ENCODE measurements at regions not wholly inside any gene's neighbourhood (a gene's known extent, or its start where the extent isn't known, plus 50 kb on each side); places are given as distances from the start of the nearest gene placed in this dataset.
"Not testable (repeated sequence)": the region's sequence is repeated elsewhere in the genome, so short reads cannot be mapped to it uniquely, and the experiment has no call there.

DNA sequence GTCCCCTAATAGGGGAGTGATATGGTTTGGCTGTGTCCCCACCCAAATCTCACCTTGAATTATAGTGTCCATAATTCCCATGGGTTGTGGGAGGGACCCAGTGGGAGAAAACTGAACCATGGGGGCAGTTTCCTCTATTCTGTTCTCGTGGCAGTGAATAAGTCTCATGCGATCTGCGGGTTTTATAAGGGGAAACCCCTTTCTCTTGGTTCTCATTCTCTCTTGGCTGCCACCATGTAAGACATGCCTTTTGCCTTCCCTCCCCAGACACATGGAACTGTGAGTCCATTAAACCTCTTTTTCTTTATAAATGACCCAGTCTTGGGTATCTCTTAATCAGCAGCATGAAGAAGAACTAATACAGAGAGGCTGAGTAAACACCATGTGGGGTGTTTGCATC, 156.0 kb downstream of the NPIPB11 start:
- DNase-seq (ENCODE audit: insufficient read length); FAIRE-seq: not testable (repeated sequence)

DNA sequence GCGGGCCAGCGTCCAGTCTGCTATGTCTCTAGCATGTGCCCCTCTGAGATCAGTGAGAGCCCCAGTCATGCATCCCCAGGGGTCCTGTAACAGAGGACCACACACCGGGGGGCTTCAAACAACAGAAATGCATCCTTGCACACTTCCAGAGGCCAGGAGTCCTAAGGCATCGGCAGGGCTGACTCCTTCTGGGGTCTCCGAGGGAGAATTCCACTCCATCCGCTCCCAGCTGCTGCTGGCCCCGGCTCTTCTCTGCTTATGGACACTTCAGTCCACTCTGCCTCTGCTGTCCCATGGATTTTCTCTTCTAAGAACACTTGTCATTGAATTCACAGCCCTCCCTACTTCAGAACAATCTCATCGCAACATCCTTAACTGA, 157.6 kb downstream of the NPIPB11 start:
- not testable (repeated sequence) for FAIRE-seq; DNase-seq (ENCODE audit: insufficient read length)

DNA sequence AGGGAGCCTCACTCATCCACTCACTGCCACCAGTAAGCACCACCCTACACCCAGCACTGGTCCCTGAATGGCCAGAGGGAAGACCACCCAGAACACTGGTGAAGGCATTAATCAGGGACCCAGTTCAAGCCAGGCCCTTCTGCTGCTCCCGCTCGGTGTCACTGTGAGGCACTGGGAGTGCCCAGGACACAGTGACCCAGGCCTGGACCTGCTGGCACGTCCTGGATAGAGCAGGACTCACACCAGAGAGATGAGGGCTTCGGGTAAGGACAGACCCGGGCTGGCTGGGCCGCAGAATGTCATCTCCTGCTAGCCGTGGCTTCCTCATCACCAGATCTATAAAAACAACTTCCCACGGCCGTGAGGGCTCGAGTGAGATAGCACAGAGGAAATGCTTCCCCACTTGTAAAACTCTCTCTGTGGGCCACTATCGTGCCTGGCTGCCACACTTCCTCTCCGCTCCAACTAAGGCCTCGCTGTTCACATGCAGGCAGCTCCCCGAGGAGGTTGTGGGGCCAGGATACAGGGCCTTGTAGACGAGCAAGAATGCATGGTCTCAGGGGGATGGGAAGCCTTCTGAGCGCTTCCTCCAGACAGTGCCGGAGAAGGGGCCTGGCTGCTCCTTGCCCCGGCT, 158.1 kb downstream of the NPIPB11 start:
- FAIRE-seq; DNase-seq (ENCODE audit: insufficient read length): not testable (repeated sequence)

- DNase-seq (ENCODE audit: insufficient read length); FAIRE-seq: not testable (repeated sequence)
Measured at GRCh38 chr16:29246091-29246490, 160.4 kb downstream of the NPIPB11 start.

- DNase-seq (ENCODE audit: insufficient read length) (no peak), FAIRE-seq (no peak)
- TF ChIP-seq TAF1 (IDR thresholded peaks at IDR 0.05; ENCODE audit: borderline replicate concordance, low read depth, low read length) (no peak), POLR2A (IDR thresholded peaks at IDR 0.05; ENCODE audit: low read depth, low read length) (no peak), POLR2AphosphoS5 (IDR thresholded peaks at IDR 0.05; ENCODE audit: low read depth, low read length) (no peak)
Measured at GRCh38 chr16:29237971-29238370, 168.5 kb downstream of the NPIPB11 start.

DNA sequence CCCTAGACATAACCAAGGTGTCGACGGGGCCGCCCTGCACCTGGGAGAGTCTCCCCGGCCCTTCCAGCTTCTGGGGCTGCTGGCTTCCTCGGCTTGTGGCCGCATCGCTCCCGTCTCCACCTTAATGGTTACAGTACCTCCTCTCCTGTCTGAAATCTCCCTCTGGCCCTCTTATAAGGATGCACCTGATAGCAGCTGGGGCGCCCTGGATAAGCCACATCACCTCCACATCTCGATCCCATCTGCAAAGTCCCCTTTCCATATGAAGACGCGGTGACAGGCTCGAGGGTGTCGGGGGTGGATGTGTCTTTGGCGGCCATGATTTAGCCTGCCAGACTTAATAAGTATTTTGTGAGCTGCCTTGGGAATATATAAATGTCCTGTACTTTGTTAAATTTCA, 169.0 kb downstream of the NPIPB11 start:
- FAIRE-seq; DNase-seq (ENCODE audit: insufficient read length): not testable (repeated sequence)

DNA sequence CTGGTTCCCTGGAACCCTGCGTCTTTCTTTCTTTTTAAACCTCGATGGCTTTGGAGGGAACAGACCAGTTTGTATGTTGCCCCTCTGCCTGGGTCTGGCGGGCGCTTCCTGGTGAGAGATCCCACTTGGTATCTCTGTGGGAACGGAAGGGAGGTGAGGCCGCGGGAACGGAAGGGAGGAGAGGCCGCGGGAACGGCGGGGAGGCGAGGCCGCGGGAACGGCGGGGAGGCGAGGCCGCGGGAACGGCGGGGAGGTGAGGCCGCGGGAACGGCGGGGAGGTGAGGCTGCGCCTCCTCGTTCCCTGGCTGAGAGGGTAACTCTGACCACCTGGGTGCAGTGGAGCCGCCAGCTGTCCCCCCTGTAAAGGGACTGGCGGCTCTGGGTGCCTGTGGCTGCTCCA, 169.5 kb downstream of the NPIPB11 start:
- not testable (repeated sequence) for DNase-seq (ENCODE audit: insufficient read length); FAIRE-seq

GRCh38 chr16:29235836-29236370, 170.6 kb downstream of the NPIPB11 start:
- DNase-seq (ENCODE audit: insufficient read length); FAIRE-seq: not testable (repeated sequence)

DNA sequence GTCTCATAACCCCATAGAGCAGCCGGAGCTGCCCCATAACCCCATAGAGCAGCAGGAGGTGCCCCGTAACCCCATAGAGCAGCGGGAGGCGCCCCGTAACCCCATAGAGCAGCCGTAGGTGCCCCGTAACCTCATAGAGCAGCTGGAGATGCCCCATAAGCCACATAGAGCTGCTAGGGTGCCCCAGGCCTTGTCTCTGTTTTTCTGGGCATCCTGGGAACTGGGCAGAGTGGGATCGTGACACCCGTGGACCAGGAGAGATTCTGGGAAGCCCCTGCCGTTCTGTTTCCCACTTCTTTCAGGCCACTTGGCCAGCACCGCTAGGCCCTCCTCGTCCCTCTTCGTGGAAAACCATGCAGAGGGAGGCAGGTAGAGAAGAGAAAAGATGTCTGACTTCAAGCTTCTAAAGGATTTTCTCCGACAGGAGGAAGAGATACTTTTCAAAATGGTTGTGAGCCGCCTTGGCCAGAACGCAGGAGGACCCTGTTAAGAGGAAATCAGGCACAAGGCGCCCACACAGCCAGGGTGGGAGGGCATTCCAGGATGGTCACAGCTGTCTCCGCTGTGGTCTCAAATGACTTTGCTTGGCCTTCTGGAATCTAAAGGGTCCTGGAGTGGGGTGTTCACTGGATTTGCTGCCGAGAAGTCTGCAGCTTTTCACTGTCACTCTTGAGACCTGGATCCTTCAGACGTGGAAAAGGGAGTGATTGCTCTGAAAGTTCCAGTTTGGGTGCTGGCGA, 171.8 kb downstream of the NPIPB11 start:
- FAIRE-seq, result not testable (repeated sequence)

DNA sequence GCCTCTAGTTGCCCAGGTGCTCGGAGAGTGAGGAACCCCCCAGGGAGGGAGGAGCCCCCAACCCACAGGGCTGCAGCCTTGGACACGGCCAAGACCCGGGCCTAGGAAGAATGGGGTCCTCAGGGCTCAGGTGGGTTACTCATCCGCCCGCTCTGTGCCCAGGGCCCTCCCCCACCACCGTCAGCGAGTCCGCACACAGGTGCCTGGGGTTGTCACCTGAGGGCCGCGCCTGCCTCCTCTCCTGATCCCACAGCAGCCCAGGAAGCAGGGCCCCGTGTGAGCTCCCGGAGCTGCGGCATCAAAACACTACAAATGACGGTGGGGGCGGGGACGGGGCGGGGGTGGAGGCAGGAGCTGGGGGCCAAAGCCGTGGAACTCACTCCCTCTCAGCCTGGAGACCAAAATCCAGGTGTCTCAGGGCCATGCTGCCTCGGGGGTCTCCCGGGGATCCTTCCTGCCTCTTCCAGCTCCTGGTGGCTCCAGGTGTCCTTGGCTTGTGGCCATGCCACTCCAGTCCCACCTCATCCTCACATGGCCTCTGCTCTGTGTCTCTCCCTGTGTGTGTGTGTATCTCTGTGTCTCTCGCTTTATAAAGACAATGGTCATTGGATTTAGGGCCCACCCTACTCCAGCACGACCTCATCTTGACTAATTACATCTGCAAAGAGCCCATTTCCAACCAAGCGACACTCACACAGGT, 172.7 kb downstream of the NPIPB11 start:
- DNase-seq (ENCODE audit: insufficient read length); FAIRE-seq: not testable (repeated sequence)

More for the DNA sequence above, 171.8 kb downstream of the NPIPB11 start:
- not testable (repeated sequence) for DNase-seq (ENCODE audit: insufficient read length)

- no peak for FAIRE-seq
- TF ChIP-seq POLR2A (IDR thresholded peaks at IDR 0.05; ENCODE audit: low read depth, low read length), result no peak
- TF ChIP-seq POLR2AphosphoS5 (IDR thresholded peaks at IDR 0.05; ENCODE audit: low read depth, low read length), result no peak
- TF ChIP-seq TAF1 (IDR thresholded peaks at IDR 0.05; ENCODE audit: borderline replicate concordance, low read depth, low read length), result no peak
- no peak for DNase-seq (ENCODE audit: insufficient read length)
Measured at GRCh38 chr16:29232811-29233704, 173.5 kb downstream of the NPIPB11 start.

DNA sequence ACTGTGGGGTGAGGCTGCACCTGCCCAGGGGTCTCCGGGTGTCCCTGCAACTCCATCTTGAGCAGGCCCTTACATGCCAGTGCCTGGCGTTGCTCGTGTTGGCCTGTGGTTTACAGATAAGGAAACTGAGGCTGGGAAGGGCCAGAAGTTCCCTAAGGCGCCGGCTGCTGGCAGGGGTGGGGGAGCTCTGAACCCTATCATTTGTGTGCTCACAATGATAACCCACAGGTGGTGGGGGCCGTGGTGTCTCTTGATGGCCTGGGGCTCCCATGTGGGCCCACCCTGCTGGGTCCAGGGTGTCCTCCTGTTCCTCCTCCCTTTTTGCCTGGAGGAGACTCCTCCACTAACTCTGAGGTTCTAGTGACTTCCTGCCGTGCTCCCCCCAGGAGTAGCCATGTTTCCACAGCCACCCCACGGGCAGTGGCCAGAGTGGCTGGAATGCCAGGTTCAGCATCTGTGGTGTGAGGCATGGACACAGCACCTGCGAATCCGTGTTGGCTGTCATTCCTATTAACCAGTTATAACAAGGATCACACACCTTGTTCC, 174.3 kb downstream of the NPIPB11 start:
- DNase-seq (ENCODE audit: insufficient read length); FAIRE-seq: not testable (repeated sequence)

DNA sequence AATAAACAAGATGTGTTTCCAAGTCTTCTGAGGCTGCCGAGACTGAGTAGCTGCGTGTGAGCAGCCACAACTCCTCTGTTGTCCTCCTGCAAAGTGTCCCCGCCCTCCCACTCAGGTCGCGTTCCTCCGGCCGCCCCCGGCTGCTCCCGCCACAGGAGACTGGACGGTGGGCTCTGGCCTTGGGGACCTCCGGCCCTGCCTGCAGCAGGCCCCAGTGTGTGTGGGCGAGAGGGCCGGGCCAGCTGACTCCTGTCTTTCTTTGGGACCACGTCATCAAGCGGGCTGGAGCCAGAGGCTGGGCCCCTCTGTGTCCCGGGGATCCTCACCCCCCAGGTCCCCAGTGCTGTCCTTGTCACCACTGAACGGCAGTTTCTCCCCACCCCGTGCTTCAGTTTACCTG, 175.3 kb downstream of the NPIPB11 start:
- FAIRE-seq, result no peak
- DNase-seq (ENCODE audit: insufficient read length), result no peak
- TF ChIP-seq POLR2AphosphoS5 (IDR thresholded peaks at IDR 0.05; ENCODE audit: low read depth, low read length) (no peak), POLR2A (IDR thresholded peaks at IDR 0.05; ENCODE audit: low read depth, low read length) (no peak)

Data from GM12892 (cell line).